Activated CD4-positive, alpha-beta T cell treated with anti-CD3 and anti-CD28 coated beads, Interleukin-2, Interleukin-4, amounts not matched to agents 100 ng/mL and 50 ng/mL, durations not matched to agents 16 hours and 8 hours (primary cell): ENCODE measurements at regions not wholly inside any gene's neighbourhood (a gene's known extent, or its start where the extent isn't known, plus 50 kb on each side); places are given as distances from the start of the nearest gene placed in this dataset.

ENCODE experiments used
- DNase-seq: peaks from one replicate; pipeline ENCODE4 v3.0.0-alpha.2; 2020; ENCODE audit warnings: low spot score

DNA sequence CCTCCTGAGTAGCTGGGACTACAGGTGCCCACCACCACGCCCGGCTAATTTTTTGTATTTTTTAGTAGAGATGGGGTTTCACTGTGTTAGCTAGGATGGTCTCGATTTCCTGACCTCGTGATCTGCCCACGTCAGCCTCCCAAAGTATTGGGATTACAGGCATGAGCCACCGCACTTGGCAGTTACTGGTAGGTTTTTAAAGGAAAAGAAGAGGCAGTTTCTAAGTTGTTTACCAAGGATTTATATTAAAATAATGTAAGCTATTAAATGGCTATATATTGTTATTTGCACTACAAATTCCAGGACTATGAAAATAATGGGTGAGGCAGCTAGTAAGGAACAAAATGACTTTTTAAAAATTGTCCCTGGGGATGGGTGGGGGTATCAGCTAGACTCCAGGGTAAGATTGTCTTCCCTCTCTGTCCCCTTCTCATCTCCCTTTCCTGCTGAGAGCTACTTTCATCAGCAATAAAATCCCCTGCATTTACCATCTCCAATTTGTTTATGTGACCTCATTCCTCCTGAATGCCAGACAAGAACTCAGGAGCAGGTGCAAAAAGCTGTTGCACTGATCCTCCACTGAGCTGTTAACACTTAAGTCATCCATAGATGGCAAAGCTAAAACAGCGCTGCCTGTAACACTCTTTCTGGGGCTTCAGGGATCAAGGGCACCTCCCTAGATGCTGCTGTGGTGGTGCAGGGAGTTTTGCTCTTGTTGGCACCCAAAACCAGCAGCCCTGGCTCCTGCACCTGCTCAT, 165.2 kb downstream of the ZPLD1 start:
- no peak for DNase-seq

DNA sequence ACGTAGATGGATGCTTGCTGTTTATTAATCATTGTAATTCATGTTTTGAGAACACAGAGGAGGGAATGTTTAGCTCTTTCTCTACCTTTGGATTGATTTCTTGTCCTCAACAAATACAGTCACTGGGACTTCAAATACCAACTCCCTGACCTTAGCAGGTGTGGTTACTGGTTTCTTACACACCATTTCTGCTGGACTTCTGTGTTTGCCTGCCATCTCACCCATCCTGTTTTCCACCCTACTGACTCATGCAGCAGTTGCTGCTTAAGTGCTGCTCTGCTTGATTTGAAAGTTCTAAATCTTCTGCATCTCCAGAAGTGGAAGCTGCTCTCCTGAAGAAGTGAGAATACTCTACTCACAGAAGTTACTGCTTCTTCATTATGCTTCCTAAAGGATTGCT, 170.3 kb downstream of the ZPLD1 start:
- no peak for DNase-seq

GRCh38 chr3:102608875-102609274, 174.1 kb downstream of the ZPLD1 start:
- DNase-seq: no peak

- no peak for DNase-seq
Observed at GRCh38 chr3:102614021-102614569, 179.3 kb downstream of the ZPLD1 start.

DNA sequence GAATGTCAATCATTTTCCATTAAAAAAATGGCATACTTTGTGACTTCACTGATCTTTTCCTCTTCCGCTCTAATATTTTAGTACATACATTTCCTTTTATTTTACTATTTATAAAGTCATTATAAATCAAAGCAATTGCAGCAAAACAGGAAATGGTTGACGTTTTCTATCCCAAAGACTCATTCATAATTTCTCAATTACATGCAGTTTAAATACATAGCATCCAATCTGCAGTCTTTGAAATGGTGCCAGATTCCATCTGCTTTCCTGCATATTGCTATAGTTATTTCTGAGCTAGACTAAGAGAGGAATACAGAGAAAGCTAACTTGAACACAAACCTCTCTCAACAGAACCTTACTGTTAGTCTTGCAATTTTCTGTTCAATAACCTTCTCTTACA, 179.8 kb downstream of the ZPLD1 start:
- DNase-seq: no peak

DNA sequence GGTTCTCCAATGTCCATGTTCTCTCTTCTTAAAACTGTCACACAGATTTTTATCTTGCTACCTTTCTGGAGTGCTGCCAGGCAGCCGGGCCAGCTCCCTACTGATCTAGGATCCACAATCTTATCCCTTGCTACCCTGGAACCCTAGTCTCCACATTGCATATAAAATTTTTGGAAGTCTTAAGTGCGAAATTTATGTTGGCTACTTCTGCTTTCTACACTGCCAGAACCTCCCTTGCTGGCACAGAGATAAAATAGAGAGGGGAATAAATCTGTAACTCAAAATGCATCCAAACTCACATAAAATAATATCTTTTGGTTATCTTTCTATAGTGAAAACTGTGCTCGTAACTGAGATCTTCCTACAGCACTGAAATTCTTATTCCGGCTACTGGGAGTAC, 182.6 kb downstream of the ZPLD1 start:
- DNase-seq: no peak

GRCh38 chr3:102619361-102619760, 184.5 kb downstream of the ZPLD1 start:
- no peak for DNase-seq

- DNase-seq: no peak
Observed at GRCh38 chr3:102629943-102630342, 195.1 kb downstream of the ZPLD1 start.

DNA sequence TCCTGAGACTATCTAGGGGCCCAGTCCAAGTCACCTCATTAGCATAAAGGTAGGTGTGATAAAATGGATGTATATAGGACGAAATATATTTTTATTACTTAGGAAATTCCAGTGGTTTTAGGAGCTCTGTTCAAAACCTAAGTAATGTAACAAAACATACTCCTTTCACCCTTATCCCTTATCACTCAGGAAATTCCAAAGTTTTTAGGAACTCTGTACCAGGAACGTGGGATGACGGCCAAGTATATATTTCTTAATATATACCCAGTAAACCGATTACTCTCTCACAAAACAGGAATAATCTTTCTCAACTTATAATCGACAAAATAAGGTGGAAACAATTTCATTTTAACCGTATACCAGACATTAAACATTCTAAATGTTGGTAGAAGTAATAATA, 195.7 kb downstream of the ZPLD1 start:
- DNase-seq: no peak

- DNase-seq: no peak
Observed at GRCh38 chr3:102643546-102643945, 208.7 kb downstream of the ZPLD1 start.

GRCh38 chr3:102646557-102646956, 211.7 kb downstream of the ZPLD1 start:
- DNase-seq: no peak

- DNase-seq: no peak
Observed at GRCh38 chr3:102660653-102661052, 225.8 kb downstream of the ZPLD1 start.

GRCh38 chr3:102661707-102662497, 227.1 kb downstream of the ZPLD1 start:
- no peak for DNase-seq

DNA sequence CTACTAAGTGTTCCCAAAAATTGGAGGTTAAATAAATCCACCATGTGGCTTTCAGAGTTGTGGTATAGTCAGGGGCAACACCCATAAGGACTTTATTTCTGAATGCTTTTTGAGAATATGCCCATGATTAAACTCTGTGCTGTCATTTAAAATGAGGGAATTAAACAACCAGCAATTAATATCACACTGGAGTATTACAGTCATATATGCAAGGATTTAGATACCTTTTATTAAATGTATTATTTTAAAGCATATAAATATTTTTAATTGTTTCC, 227.6 kb downstream of the ZPLD1 start:
- no peak for DNase-seq

- DNase-seq: no peak
Observed at GRCh38 chr3:102664126-102664525, 229.3 kb downstream of the ZPLD1 start.

DNA sequence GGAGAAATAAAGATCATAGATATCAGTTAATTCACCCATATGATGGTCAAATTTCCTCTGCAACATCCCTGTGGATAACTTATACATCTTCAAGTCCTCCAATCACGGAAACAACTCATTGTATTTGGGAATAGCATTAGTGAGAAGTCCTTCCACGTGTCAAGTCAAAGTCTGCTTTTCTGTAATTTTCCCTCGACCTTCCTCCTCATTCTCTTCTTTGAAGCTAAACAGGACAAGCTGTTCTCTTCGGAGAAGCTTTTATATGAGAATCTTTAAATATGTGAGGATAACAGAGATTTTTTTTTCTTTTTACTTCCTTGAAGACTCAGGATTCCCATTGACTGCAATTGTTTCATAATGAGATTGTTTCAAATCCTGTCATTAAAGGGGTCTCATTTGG, 230.4 kb downstream of the ZPLD1 start:
- no peak for DNase-seq

- DNase-seq: no peak
Observed at GRCh38 chr3:102668247-102668646, 233.4 kb downstream of the ZPLD1 start.

GRCh38 chr3:102670986-102671385, 236.2 kb downstream of the ZPLD1 start:
- DNase-seq: no peak

DNA sequence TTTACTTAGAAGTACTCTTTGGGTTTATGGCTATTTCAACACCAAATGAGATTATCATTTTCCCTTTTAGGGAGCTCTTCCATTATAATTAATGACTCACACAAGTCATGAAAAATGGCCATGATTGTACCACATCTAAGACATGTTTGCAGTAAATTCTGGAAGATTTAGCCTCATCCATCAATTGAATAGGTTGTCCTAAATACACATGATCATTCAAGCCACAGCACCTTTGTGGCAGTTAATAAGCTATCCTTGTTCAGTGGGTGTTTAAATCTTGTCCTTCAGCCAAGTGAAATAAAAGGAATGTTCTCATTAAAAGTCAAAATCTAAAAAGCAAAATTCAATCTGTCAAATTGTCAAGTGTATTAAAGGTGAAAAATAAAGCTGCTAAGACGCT, 237.5 kb downstream of the ZPLD1 start:
- no peak for DNase-seq

- DNase-seq: peak; percentile 58
Observed at GRCh38 chr3:102673271-102674115, 238.7 kb downstream of the ZPLD1 start.

DNA sequence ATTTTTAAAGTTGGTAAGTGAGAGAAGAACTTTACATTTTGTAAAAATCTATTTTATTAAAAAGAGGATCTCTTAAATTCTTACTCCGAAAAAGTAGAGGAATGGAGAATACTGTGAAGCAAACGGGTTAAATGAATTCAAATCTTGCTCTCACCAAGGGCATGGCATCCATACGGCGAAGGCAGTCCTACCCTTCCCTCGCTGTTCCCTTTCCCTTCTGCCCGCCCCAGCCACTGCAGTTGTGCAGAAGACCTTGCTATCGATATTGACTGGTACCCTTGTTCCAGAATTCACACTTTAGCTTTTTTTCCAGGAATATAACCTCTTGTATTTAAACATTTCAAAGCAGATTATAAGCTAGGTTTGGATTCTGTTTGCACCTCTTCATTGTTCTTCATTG, 239.5 kb downstream of the ZPLD1 start:
- no peak for DNase-seq

GRCh38 chr3:102676424-102676823, 241.6 kb downstream of the ZPLD1 start:
- no peak for DNase-seq

DNA sequence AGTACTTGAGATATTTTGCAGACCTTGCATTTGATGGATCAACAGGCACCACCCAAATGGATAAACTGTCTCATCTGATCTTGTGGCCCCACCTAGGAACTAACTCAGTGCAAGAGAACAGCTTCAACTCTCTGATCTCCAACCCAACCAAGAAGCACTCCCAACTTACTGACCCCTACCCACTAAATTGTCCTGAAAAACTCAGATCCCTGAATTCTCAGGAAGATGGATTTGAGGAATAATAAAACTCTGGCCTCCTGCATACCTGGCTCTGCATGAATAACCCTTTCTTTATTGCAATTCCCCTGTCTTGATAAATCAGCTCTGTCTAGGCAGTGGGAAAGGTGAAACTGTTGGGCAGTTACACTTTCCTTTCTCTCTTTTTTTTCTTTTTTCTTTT, 247.9 kb downstream of the ZPLD1 start:
- no peak for DNase-seq
